CD14-positive monocyte (primary cell): ENCODE measurements at regions not wholly inside any gene's neighbourhood (a gene's known extent, or its start where the extent isn't known, plus 50 kb on each side); places are given as distances from the start of the nearest gene placed in this dataset.
"Not testable (repeated sequence)": the region's sequence is repeated elsewhere in the genome, so short reads cannot be mapped to it uniquely, and the experiment has no call there.

Source experiments
- DNase-seq, 3 donors: peaks; one replicate each; pipeline ENCODE4 v3.0.0-alpha.2; 2011 to 2022
- H2AFZ ChIP-seq: 2 replicates; pipeline ENCODE4 v1.6.0; 2012; ENCODE audit warnings: mild to moderate bottlenecking, low read depth, low read length, inconsistent platforms; ENCODE audit not compliant: insufficient read depth, poor library complexity, severe bottlenecking
- H3K27ac ChIP-seq, 2 donors: 1 replicate in 1 of 2; 2 replicates in 1 of 2; pipeline ENCODE4 v1.5.1; 2012 to 2013; ENCODE audit warnings: low read length in 2 of 2, control low read depth in 1 of 2, inconsistent platforms in 1 of 2, low read depth in 1 of 2, mild to moderate bottlenecking in 1 of 2
- H3K27me3 ChIP-seq, 2 donors: one replicate each; pipeline versions ENCODE4 v1.6.0 to v1.6.1; 2011 to 2013; ENCODE audit warnings: low read length in 2 of 2; ENCODE audit not compliant: control insufficient read depth in 2 of 2, insufficient read depth in 2 of 2
- H3K36me3 ChIP-seq, 2 donors: replicated peaks in 1 of 2; 1 replicate in 1 of 2; 2 replicates in 1 of 2; pipeline versions ENCODE4 v1.5.1 to v1.6.1; 2012 to 2013; ENCODE audit warnings: low read length in 2 of 2, control low read depth in 1 of 2, inconsistent platforms in 1 of 2, mild to moderate bottlenecking in 1 of 2; ENCODE audit not compliant: insufficient read depth in 2 of 2, control insufficient read depth in 1 of 2
- H3K4me1 ChIP-seq, 2 donors: 1 replicate in 1 of 2; 2 replicates in 1 of 2; pipeline versions ENCODE4 v1.5.1 to v1.6.1; 2012 to 2013; ENCODE audit warnings: low read length in 2 of 2, control low read depth in 1 of 2, inconsistent platforms in 1 of 2, mild to moderate bottlenecking in 1 of 2, moderate library complexity in 1 of 2; ENCODE audit not compliant: insufficient read depth in 2 of 2, control insufficient read depth in 1 of 2
- H3K4me2 ChIP-seq: replicated peaks from 2 replicates; pipeline ENCODE3; 2012; ENCODE audit warnings: low read length, moderate library complexity, mild to moderate bottlenecking; ENCODE audit not compliant: poor library complexity, severe bottlenecking; ENCODE audit errors: extremely low read depth
- H3K4me3 ChIP-seq, 3 experiments: fragments of 200-600 bp in 1 of 3; sonication (generic) in 1 of 3; replicated peaks in 1 of 3; 1 replicate in 2 of 3; 2 replicates in 1 of 3; pipeline ENCODE4 v1.5.1; 2011 to 2013; ENCODE audit warnings: low read length in 3 of 3, mild to moderate bottlenecking in 3 of 3, control low read depth in 2 of 3, low read depth in 2 of 3, inconsistent platforms in 1 of 3, moderate library complexity in 1 of 3
- H3K79me2 ChIP-seq: 2 replicates; pipeline ENCODE4 v1.6.0; 2012; ENCODE audit warnings: mild to moderate bottlenecking, control low read depth, inconsistent platforms, low read length, moderate library complexity; ENCODE audit not compliant: insufficient read depth
- H3K9ac ChIP-seq: 2 replicates; pipeline ENCODE4 v1.6.0; 2017; ENCODE audit warnings: low read length, mild to moderate bottlenecking; ENCODE audit not compliant: insufficient read depth, poor library complexity, severe bottlenecking
- H3K9me3 ChIP-seq, 2 donors: replicated peaks in 1 of 2; 1 replicate in 1 of 2; 2 replicates in 1 of 2; pipeline versions ENCODE4 v1.5.1 to v1.6.1; 2012 to 2013; ENCODE audit warnings: low read length in 2 of 2, control low read depth in 1 of 2; ENCODE audit not compliant: control insufficient read depth in 1 of 2, insufficient read depth in 1 of 2
- H4K20me1 ChIP-seq: 2 replicates; pipeline ENCODE4 v1.6.0; 2012; ENCODE audit warnings: mild to moderate bottlenecking, low read length, control low read depth, moderate library complexity; ENCODE audit not compliant: insufficient read depth
- H3K27ac Mint-ChIP-seq, 7 donors: one replicate each; pipeline ENCODE4 v1.8.0; 2020; ENCODE audit warnings: mild to moderate bottlenecking in 7 of 7, mixed read lengths in 7 of 7, moderate library complexity in 6 of 7, inconsistent platforms in 2 of 7
- H3K27me3 Mint-ChIP-seq, 3 donors: one replicate each; pipeline ENCODE4 v1.8.0; 2021 to 2022; ENCODE audit warnings: low read depth in 3 of 3, mild to moderate bottlenecking in 3 of 3, mixed read lengths in 3 of 3, moderate library complexity in 3 of 3, inconsistent platforms in 1 of 3
- H3K36me3 Mint-ChIP-seq, 2 donors: one replicate each; pipeline ENCODE4 v1.8.0; 2020; ENCODE audit warnings: mixed read lengths in 2 of 2, inconsistent platforms in 1 of 2, mild to moderate bottlenecking in 1 of 2
- H3K4me1 Mint-ChIP-seq: one replicate; pipeline ENCODE4 v1.8.0; 2020; ENCODE audit warnings: mild to moderate bottlenecking, mixed read lengths
- H3K4me3 Mint-ChIP-seq, 2 donors: one replicate each; pipeline ENCODE4 v1.8.0; 2020; ENCODE audit warnings: mild to moderate bottlenecking in 2 of 2, mixed read lengths in 2 of 2, moderate library complexity in 1 of 2
- H3K9me3 Mint-ChIP-seq, 7 donors: one replicate each; pipeline ENCODE4 v1.8.0; 2020 to 2022; ENCODE audit warnings: mixed read lengths in 7 of 7, mild to moderate bottlenecking in 6 of 7, moderate library complexity in 6 of 7, inconsistent platforms in 2 of 7
- CTCF ChIP-seq: fragments of 200-600 bp; IDR thresholded peaks from one replicate; pipeline ENCODE4 v1.8.0; 2022; ENCODE audit warnings: antibody characterized with exemption, mild to moderate bottlenecking
- WGBS: methylation state at CpG from one replicate; pipeline ENCODE4 v1.1.5; 2013; ENCODE audit warnings: missing lambda C conversion rate; ENCODE audit not compliant: insufficient coverage; 5-methylcytosine and 5-hydroxymethylcytosine counted together
- intact Hi-C, 2 donors: fragments of 100-400 bp; cut with micrococcal nuclease; formaldehyde crosslinking; loops; one replicate each; pipeline versions ENCODE4 v1.15.0 to v1.15.1; 2023

DNA sequence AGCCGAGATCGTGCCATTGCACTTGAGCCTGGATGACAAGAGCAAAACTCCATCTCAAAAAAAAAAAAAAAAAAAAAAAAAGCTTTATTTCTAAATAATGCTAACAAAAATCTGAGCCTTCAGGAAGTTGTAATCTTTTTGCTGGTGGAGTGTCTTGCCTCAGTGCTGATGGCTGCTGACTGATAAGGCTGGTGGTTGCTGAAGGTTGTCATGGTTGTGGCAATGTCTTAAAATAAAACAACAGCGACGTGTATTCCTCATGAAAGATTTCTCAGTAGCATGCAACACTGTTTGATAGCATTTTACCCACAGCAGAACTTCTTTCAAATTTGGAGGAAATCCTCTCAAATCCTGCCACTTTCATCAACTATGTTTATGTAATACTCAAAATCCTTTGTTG is 77.4 kb upstream of the PTPRG start:
- no peaks in the 10 kb centered on the region for H3K36me3 Mint-ChIP-seq
- peaks cover 0 to 3% (median 2%) of the 10 kb centered on the region in 3 donors for H3K27me3 Mint-ChIP-seq
- Histone ChIP-seq H3K27me3 (no peaks in the 10 kb centered on the region), H2AFZ (no peak overlapping the region), H4K20me1 (no peaks in the 10 kb centered on the region), H3K4me2 (no peak overlapping the region), H3K36me3 (no peaks in the 10 kb centered on the region), H3K79me2 (no peaks in the 10 kb centered on the region), H3K4me3 (no peak overlapping the region), H3K4me1 (no peaks in the 10 kb centered on the region), H3K9me3 (no peaks in the 10 kb centered on the region), H3K9ac (no peak overlapping the region), H3K27ac (no peak overlapping the region)
- H3K27ac Mint-ChIP-seq = no peak overlapping the region
- no peak overlapping the region for H3K4me3 Mint-ChIP-seq
- no peak for DNase-seq
- H3K9me3 Mint-ChIP-seq = peaks cover 0 to 9% (median 2%) of the 10 kb centered on the region in 7 donors
- no peaks in the 10 kb centered on the region for H3K4me1 Mint-ChIP-seq
- no peak for TF ChIP-seq CTCF
- WGBS = 82% methylated on average over 2 of the region's 4 CpGs
- intact Hi-C loops = no loop called here

- Mint-ChIP-seq H3K27ac (no peak overlapping the region), H3K27me3 (peaks cover 0 to 4% (median 0%) of the 10 kb centered on the region in 3 donors), H3K36me3 (no peaks in the 10 kb centered on the region), H3K4me1 (no peaks in the 10 kb centered on the region), H3K4me3 (no peak overlapping the region), H3K9me3 (peaks cover 0 to 15% (median 5%) of the 10 kb centered on the region in 7 donors)
- no peaks in the 10 kb centered on the region for H3K79me2 ChIP-seq
- intact Hi-C loops = no loop called here
- no peak for TF ChIP-seq CTCF
- H3K27ac ChIP-seq = no peak overlapping the region
- no peak overlapping the region for H3K4me2 ChIP-seq
- no peaks in the 10 kb centered on the region for H3K27me3 ChIP-seq
- no CpG with 5 or more reads among the region's 3 CpGs for WGBS
- no peaks in the 10 kb centered on the region for H3K36me3 ChIP-seq
- no peaks in the 10 kb centered on the region for H4K20me1 ChIP-seq
- no peak overlapping the region for H3K4me3 ChIP-seq
- no peak overlapping the region for H2AFZ ChIP-seq
- no peak for DNase-seq
- H3K9me3 ChIP-seq = no peaks in the 10 kb centered on the region
- no peaks in the 10 kb centered on the region for H3K4me1 ChIP-seq
- no peak overlapping the region for H3K9ac ChIP-seq
Observed at GRCh38 chr3:61493339-61493738, 68.0 kb upstream of the PTPRG start.

DNA sequence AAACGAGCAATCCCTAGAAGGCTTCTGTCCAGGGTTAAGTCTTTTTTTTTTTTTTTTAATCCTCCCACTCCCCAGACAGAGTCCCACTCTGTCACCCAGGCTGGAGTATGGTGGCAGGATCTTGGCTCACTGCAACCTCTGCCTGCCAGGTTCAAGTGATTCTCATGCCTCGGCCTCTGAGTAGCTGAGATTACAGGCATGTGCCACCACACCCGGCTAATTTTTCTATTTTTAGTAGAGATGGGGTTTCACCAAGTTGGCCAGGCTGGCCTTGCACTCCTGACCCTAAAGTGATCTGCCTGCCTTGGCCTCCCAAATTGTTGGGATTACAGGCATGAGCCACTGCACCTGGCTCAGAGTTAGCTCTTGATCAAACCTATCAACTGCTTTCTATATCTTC is 67.1 kb upstream of the PTPRG start:
- H3K36me3 Mint-ChIP-seq, H3K4me3 Mint-ChIP-seq, H3K9me3 ChIP-seq, H3K27ac Mint-ChIP-seq, H3K4me1 ChIP-seq, H3K4me2 ChIP-seq, intact Hi-C loops, H3K79me2 ChIP-seq, H3K27me3 Mint-ChIP-seq, H3K4me1 Mint-ChIP-seq, H2AFZ ChIP-seq, H3K27me3 ChIP-seq, H3K9ac ChIP-seq, H3K36me3 ChIP-seq, H3K4me3 ChIP-seq, H4K20me1 ChIP-seq, H3K27ac ChIP-seq, DNase-seq: not testable (repeated sequence)
- 100% methylated on average over 1 of the region's 3 CpGs for WGBS
- peaks cover 0 to 15% (median 5%) of the 10 kb centered on the region in 7 donors for H3K9me3 Mint-ChIP-seq
